ENCODE measurements at regions not wholly inside any gene's neighbourhood (a gene's known extent, or its start where the extent isn't known, plus 50 kb on each side); places are given as distances from the start of the nearest gene placed in this dataset.
"Not testable (repeated sequence)": the region's sequence is repeated elsewhere in the genome, so short reads cannot be mapped to it uniquely, and the experiment has no call there.

DNA sequence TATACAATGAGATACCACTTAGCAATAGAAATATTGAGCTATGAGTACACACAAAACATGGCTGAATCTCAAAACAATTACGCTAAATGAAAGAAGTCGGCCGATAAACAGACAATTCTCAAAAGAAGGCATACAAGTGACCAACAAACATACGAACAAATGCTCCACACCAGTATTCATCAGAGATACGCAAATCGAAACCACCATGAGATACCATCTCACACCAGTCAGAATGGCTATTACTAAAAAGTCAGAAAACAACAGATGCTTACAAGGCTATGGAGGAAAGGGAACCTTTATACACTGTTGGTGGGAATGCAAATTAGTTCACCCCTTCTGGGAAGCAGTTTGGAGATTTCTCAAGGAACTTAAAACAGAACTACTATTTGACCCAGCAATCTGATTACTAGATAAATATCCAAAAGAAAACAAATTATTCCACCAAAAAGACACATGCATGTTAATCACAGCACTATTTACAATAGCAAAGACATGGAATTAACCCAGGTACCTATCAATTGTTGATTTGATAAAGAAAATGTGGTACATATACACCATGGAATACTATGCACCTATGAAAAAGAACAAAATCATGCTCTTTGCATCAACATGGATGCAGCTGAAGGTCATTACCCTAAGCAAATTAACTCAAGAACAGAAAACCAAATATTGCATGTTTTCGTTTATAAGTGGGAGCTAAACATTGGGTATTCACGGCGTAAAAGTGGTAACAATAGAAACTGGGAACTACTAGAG lies 90.9 kb upstream of the GRAMD1B start:
- DNase-seq: no peak

DNA sequence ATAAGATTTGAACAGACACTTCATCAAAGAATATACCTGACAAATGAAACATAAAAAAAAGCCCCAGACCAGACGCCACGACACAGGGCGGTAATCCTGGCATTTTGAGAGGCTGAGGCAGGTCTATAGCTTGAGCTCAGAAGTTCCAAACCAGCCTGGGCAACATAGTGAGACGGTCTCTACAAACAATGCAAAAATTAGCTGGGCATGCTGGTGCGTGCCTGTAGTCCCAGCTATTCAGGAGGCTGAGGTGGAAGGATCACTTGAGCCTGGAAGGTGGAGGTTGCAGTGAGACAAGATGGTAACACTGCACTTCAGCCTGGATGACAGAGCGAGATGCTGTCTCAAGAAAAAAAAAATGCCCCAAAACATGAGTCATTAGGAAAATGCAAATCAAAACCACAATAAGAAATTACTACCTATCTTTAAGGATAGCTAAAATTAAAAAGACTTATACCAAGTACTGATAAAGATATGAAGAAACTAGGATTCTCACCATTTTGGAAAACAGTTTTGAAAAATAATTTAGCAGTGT lies 91.7 kb upstream of the GRAMD1B start:
- no peak for DNase-seq

DNA sequence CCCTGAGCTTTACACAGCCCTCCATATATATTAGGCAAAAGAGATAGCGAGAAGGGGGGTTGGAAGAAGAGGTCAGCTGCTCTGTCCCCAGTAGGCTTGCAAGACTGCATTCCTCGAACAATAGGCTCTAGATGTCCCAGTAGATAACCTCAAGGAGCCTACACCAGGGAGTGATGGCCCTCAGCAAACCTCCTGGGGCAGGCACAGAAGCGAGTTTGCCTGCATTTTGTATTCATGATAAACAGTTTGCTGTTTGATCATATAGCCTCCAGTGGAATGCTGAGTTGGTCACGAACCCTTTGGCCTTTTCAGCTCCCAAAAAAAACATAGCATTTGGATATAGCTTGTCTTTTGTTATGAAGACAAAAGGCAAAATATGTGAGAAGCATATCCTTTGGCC lies 95.1 kb upstream of the GRAMD1B start:
- no peak for DNase-seq

DNA sequence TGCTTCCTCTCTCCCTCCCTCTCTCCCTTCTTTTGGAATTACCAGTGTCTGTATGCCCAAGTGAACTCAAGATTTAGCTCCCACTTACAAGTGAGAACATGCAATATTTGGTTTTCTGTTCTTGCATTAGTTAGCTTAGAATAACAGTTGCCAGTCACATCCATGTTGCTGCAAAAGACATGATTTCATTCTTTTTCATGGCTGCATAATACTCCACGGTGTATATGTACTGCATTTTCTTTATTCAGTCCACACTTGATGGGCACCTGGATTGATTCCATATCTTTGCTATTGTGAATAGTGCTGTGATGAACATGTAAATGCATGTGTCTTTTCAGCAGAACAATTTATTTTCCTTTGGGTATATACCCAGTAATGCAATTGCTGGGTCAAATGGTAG lies 97.5 kb upstream of the GRAMD1B start:
- not testable (repeated sequence) for DNase-seq

DNA sequence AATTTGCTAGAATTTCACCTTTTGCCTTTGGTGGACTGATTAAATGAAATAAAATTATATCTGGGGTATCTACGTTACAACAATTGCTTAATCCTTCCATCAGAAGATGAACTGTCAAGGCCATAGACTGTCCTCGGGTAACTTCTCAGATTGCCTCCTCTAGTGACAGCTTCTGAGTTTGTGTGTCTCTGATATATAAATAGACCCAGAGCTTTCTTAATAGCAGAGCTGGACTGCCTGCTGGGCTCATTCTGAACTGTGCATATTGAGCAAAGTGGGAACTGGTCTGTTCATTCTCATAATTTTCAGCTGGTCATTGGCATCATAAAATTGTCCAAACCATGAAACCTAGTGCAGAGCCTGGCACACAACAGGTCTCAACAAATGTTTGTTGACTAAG lies 99.1 kb upstream of the GRAMD1B start:
- no peak for DNase-seq

DNA sequence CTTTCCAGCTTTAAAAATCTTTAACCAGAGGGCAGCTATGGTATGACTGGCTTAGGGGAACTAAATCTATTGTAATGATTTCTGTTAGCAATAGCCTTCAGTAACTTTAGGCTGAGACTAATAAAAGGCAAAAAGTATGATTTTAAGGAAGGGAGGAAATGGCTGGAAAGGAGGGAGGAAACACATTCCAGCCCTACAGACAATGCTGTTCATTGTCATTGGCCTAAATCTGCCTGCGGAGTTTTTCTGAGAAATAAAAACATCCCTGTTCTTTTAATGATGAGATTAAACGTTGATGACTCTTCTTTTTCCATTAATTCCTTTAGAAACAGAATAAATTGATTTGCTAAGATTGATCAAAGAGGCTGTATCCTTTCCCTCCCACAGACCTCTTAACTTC lies 99.6 kb upstream of the GRAMD1B start:
- DNase-seq: no peak

DNA sequence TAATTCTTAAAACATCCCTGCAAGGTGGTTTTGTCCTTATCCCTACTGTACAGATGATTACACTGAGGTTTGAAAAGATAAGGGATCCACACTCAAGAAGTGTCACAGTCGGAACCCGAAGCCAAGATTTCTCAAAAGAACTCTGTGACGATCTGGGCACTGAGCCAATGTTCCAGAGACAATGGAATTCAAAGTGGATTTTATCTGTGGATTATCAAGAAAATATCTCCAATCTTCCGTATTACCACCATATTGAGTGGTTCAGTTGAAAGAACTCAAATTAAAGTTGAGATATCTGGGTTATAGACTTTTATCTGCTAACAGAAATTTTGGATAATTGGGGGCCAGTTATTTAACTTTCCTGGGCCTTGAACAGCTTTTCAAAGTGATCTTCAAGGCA lies 100.0 kb upstream of the GRAMD1B start:
- no peak for DNase-seq

DNA sequence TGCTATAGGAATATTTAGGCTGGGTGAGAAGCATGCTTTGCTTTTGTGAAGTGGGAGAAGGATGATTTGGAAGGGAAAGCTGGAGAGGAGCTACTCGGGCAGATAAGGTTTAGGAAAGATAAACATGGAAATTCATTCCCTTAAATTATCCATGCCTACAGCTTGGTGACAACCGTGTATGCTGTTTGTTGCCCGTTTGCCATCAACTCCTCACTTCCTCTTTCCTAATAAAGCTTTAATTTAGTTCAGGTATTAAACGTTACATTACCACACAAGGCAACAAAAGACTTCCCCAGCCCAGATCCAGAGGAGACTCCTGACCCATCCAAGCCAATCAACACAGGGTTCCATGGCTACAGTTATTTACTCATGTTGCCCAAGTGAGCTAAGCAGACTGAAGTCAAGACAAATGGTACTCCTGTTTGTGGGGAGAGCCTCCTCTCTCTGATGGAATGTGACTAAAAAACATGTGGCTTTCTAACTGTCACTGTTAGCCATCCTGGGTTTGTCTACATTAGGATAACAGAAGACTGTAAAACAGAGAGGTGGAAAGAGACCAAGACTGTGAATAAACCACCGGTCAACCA lies 101.7 kb upstream of the GRAMD1B start:
- DNase-seq: no peak

DNA sequence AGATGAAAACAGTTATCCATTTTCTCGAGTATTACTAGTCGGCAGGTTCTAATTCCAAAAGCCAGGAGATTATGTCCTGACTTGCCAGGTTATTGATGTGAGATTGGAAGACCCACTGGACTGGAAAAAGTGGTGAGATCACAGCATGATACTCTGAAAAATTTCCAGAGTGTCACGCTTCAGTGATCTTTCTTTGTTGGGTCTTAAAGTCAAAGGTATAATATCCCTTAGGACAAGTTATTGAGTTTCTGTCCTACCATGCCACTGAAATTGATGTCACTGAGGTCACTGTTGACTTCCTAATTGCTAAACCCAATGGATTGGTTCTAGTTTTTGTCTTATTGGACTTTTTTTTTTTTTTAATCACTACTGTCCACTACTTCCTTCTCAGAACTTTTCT lies 104.5 kb upstream of the GRAMD1B start:
- no peak for DNase-seq

DNA sequence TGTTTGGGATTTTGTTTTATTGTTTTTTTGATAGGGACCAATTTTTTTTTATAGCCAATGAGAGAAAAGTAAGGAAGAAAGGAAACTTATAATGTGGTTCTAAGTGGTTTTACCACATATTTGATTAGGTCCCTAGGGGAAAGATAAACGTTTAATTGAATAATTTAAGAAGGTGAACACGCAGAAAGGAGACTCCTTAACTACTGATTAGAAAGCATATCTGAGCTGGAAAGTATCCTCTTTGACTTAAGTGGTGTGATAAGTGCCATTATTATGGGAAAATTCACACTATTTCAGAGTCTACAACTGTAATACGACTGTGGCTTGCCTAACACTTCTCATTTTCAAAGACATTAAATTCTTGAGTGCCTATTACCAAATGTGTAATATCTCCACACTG lies 106.5 kb upstream of the GRAMD1B start:
- no peak for DNase-seq

DNA sequence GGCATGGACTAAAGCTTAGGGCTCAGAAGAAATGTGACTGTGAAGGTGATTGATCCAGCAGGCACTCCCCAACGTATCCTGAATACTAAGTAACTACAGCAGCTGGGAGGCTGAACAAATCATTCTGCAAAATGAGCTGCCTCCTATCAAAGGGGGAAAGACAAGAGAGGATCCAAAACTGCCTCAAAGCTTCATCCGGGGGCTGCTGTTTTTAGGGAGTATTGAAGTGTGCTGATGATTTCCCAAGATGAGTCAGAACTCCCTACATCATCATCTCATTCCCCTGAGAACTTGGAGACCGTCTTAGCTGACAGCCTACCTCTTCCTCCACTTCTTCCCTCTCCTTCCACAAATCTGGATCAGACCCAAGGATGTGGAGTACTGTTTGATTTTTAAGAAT lies 108.4 kb upstream of the GRAMD1B start:
- no peak for DNase-seq

DNA sequence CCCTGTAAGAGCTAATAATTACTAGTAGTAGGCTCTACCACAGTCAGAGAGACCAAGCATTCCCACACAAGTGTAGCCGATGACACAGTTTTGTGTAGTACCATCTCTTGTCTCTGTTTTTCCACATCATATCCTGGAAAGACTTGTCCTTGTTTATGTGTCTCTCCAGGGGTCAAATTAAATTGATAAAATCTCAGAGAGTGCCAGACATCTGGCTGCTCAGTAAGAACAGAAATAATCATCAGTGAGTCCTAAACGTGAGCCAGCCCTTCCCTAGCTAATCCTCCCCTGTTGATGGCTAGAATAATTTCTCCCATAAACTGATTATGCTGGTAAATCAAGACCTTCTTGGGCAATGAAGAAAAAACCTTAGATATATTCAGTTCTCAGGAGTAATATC lies 111.4 kb upstream of the GRAMD1B start:
- DNase-seq: no peak

DNA sequence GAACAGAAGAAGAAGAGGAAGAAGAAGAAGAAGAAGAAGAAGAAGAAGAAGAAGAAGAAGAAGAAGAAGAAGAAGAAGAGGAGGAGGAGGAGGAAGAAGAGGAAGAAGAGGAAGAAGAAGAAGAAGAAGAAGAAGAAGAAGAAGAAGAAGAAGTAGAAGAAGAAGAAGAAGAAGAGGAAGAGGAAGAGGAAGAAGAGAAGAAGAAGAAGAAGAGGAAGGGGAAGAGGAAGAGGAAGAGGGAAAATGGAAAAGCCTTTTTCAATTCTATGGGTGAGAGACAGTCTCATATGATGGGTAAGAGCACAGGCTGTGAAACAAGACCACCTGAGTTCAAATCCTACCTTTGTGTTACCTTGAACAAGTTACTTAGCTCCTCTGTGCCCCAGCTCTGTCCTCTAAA lies 111.9 kb upstream of the GRAMD1B start:
- DNase-seq: not testable (repeated sequence)

DNA sequence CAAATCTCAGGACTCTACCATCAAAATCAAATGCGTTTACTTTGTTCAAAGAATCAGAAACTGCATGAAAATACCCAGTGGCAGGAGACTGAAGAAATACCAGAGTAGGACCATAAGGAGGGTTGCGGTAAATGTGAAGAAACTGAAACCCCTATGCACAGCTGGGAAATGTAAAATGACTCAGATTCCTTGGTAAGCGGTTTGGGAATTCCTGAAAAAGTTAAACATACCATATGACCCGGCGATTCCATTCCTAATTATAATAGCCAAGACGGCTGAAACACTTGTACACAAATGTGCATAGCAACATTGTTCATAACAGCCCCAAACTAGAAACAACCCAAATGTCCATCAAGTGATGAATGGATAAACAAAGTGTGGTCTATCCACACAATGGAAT lies 114.1 kb upstream of the GRAMD1B start:
- DNase-seq: no peak

DNA sequence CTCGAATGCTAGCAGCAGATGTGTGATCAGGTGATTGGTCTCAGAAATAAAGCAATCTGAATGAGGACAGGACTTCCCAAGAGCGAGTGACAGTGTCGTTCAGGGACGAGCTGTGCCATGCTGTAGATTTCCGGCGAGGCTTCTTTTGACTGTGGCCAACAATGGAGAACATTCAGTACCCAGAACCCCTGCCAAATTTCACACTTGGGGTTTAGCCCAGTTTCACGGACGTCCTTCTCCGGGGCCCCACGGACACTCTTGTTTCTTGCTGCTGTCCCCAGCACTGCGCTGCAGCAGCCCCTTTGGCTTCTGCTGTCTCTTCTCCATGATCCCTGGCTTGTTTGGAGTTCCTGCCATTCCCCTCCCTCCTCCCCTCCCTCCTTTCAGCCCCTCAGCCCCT lies 115.1 kb upstream of the GRAMD1B start:
- DNase-seq: no peak

DNA sequence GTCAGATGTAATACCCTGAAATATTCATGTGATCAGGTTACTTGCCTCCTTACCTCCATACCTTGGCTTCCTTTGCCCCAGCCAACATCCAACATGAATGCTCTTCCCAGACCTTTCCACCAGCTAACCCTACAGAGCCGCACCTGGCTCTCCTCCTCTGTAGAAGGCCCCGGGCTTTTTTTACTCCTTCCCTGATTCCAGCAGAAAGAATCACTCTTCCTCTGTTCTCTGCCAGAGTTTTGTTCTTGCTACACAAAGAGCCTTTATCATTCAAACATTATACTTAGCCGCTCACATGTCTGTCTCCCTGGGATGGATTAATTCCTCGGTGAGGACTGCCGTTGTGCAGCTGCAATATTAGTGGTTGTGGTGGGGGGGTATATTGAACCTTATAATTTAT lies 116.8 kb upstream of the GRAMD1B start:
- DNase-seq: no peak

DNA sequence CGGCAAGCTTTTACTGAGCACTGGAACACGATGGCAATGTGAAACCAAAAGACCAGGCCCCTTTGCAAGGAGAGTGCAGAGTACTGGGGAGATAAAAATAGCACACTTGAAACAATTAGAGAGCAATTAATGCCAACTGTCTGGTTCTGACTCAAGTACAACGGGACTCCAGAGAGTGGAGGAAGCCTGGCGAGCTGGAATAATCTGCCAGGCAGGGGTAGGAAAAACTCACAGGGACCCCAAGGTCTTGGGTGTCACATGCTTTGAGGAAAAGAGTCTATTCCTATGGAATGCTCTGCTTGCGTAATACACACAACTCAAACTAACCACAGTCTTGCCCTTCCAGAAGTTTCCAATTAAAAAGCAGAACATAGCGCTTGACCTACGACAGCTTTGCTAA lies 113.0 kb upstream of the CLMP start:
- DNase-seq: no peak

DNA sequence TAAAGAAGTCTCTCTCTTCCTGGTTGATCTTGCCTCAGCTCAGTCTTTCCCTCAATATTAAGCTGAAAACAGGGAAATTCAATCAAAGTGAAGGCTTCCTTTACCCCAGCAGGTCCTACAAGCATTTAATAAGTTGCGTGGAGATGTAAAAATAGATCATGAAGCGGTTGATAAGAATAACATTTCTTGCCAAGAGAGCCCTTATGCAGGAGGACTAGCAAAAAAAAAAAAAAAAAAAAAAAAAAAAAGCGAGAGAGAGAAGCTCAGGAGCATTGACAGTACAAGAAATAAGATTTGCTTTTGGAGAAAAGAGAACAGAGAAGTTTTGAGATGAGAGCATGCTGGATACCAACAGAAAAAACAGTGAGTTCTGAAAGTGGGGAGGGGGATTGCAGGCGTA lies 112.2 kb upstream of the CLMP start:
- no peak for DNase-seq

DNA sequence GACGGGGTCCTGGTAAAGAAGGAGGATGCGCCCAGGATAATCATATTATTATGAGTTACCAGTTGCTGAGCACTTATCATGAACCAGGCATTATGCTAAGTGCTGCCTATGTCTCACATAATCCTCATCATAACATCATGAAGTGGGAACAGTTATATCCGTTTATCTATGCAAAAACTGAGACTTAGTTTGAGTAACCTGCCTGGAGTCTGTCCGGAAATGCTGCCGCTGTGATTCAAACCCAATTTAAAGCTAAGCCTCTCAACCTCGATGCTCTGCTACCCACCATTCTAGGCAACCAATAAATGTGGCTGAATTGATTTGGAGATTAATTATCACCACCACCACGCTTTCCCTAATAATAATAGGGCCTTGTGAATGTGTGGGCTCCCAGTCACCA lies 111.5 kb upstream of the CLMP start:
- no peak for DNase-seq

DNA sequence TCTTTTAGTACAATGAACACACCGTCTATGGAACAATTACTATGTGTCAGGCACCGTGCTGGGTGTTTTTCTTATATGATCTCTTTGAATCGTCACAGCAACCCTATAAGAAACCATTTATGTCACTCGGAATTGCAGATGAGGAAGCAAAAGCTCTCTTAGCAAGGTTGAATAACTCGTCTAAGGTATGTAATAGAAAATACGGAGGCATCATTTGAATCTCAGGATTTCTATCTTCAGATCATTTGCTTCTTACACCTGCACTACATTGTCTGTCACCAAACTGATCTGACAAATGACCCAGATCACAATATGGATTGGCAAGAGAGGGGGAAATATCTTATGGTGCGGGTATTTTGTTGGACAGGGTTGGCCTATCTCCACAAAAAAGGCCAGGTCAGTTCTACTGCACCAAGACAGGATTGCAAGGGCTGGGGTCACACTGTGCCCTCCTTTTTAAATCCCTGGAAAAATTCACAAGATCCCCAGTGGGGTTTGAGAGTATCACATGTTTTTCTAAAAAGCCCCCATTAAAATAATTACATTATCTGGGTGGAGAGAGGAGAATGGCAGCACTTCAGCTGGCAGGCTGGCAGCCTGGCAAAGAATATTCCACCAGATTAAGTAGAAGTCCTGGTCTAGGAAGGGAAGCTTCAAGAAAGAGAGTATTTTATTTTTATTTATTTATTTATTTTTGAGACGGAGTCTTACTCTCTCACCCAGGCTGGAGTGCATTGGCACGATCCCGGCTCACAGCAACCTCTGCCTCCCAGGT lies 110.7 kb upstream of the CLMP start:
- DNase-seq: no peak

DNA sequence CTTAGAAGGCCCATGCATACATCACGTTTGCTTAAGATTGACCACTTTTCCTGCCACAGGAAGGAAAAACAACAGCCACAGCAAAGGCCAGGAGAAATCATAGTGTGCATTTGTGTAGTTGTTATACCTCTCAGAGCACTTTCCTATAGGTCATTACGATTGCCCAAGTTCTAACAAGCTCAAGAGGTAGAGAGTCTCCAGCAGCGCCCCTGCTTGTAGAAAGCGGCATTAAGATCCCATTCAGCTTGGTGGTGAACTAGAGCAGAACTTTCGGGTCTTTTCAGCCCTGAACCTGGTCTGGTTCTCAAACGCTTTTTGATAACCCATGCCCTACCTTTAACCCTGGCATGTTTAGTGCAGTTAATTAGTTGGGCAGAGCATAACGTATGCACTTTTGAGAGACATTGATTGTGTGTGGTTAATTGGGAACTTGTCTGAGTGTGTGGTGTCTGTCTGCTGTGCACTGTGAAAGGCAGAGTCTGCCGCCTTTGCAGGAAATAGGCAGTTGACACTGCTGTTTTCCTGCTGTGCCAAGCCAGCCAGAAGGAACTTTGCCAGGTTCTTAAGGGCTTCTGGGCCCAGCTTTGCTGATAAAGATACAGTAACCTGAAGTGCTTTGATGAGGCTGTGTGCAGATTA lies 109.9 kb upstream of the CLMP start:
- no peak for DNase-seq

DNA sequence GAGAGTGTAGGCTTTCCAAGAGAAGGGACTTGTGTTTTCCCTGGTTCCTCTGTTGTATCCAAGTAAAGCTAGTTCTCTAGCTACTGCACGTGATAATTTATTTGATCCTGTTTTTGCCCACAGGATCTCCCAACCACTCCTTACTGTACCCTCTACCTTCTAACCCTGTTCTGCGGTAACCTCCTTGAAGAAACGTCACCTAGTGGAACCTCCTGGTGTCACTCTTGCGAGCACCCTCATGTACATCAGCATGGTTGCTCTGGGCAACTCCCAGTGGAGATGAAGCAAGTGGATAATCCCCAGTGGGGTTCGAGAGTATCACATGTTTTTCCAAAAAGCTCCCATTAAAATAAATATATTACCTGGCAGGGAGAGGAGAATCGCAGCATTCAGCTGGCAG lies 108.9 kb upstream of the CLMP start:
- peak in 1 of 2 donors; percentile 25 for DNase-seq

DNA sequence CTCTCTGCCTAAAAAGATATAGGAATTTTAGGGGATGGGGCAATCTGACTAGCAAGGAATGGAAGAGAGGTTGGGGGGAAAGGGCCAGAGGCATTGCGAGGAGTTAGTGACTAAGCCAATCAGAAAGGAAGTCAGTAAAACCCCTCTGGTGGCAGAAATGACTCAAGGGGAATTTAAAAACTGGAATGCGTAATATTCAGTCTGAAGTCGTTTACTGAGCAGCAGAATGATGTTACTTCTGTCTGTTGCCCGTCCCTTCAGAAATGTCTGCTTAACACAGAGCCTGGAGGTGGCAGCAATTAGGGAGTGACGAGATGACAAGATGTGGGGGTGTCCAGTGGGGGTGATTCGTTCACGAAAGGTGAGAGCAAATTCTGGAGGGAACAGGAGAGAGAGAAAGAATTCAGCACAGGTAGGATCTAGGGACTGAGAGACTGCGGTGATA lies 107.7 kb upstream of the CLMP start:
- peak in 1 of 2 donors; percentile 1 for DNase-seq
